ENCODE measurements at regions not wholly inside any gene's neighbourhood (a gene's known extent, or its start where the extent isn't known, plus 50 kb on each side); places are given as distances from the start of the nearest gene placed in this dataset.

DNA sequence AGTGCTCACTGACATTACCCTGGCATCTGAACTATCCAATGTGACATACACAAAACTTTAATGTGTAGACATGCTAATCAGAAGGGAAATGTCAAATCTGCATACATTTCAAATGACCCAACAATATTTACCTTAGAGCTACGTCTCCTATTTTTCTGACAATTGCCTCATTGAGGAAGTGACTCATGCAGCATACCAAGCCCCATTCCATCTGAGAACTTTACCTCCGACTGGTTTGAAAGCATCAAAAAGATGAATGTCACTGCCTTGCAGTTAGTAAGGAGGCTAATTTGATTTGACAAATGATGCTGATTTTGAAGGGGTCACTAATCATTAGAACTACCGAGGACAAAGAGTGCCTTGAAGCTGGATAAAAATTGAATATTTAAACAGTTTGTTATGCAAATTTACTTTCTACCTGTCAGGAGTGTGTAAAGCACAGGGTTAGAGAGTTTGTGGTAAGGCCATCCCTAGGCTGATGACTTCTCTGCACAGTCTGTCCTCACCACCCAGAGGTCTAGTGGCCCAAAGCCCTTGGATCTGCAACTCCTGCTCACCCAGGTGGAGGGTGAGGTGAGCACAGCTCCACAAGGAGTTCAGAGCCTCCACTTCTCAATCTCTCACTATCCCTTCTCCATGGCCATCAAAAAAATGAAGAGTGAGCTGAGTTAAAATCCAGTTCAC lies 500.3 kb upstream of the C1orf87 start:
- TF ChIP-seq, protein P1, sequence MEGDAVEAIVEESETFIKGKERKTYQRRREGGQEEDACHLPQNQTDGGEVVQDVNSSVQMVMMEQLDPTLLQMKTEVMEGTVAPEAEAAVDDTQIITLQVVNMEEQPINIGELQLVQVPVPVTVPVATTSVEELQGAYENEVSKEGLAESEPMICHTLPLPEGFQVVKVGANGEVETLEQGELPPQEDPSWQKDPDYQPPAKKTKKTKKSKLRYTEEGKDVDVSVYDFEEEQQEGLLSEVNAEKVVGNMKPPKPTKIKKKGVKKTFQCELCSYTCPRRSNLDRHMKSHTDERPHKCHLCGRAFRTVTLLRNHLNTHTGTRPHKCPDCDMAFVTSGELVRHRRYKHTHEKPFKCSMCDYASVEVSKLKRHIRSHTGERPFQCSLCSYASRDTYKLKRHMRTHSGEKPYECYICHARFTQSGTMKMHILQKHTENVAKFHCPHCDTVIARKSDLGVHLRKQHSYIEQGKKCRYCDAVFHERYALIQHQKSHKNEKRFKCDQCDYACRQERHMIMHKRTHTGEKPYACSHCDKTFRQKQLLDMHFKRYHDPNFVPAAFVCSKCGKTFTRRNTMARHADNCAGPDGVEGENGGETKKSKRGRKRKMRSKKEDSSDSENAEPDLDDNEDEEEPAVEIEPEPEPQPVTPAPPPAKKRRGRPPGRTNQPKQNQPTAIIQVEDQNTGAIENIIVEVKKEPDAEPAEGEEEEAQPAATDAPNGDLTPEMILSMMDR (IDR thresholded peaks at IDR 0.05; ENCODE audit: insufficient read depth, low read length, poor library complexity, severe bottlenecking) = no peak
- TF ChIP-seq EZH2phosphoT487 (conservative IDR thresholded peaks at IDR 0.05; ENCODE audit: low read length) = no peak

All from SU-DHL-6 (cell line).